Fibroblast of pulmonary artery (primary cell): ENCODE measurements at regions not wholly inside any gene's neighbourhood (a gene's known extent, or its start where the extent isn't known, plus 50 kb on each side); places are given as distances from the start of the nearest gene placed in this dataset.
"Not testable (repeated sequence)": the region's sequence is repeated elsewhere in the genome, so short reads cannot be mapped to it uniquely, and the experiment has no call there.

ENCODE experiments used
- DNase-seq: peaks from one replicate; pipeline ENCODE4 v3.0.0-alpha.2; 2010; ENCODE audit warnings: low read depth
- H3K4me3 ChIP-seq: replicated peaks from 2 replicates; pipeline ENCODE4 v1.5.1; 2011; ENCODE audit warnings: low read depth, mild to moderate bottlenecking, control low read depth, low read length, moderate library complexity
- CTCF ChIP-seq: IDR thresholded peaks from 2 replicates; pipeline ENCODE4 v1.5.1; 2011; ENCODE audit warnings: mild to moderate bottlenecking, control low read depth, low read length, inconsistent platforms; ENCODE audit errors: missing control alignments

GRCh38 chr3:118636841-118637240 is 397.8 kb downstream of the IGSF11 start:
- no peak for DNase-seq
- TF ChIP-seq CTCF: no peak
- no peak overlapping the region for H3K4me3 ChIP-seq

GRCh38 chr3:118637846-118638245 is 396.8 kb downstream of the IGSF11 start:
- no peak for DNase-seq
- TF ChIP-seq CTCF: no peak
- H3K4me3 ChIP-seq: no peak overlapping the region

- no peak for TF ChIP-seq CTCF
- no peak overlapping the region for H3K4me3 ChIP-seq
- DNase-seq: no peak
These were observed 393.0 kb downstream of the IGSF11 start for GRCh38 chr3:118641608-118642007.

- no peak for TF ChIP-seq CTCF
- DNase-seq: no peak
- no peak overlapping the region for H3K4me3 ChIP-seq
These were observed 363.5 kb downstream of the IGSF11 start for GRCh38 chr3:118671192-118671591.

GRCh38 chr3:118675305-118675704 is 359.3 kb downstream of the IGSF11 start:
- no peak for TF ChIP-seq CTCF
- DNase-seq: no peak
- H3K4me3 ChIP-seq: no peak overlapping the region

- H3K4me3 ChIP-seq, DNase-seq: not testable (repeated sequence)
These were observed 356.0 kb downstream of the IGSF11 start for GRCh38 chr3:118678663-118679062.

GRCh38 chr3:118682921-118683320 is 351.7 kb downstream of the IGSF11 start:
- no peak for TF ChIP-seq CTCF
- no peak for DNase-seq
- H3K4me3 ChIP-seq: no peak overlapping the region

- no peak for TF ChIP-seq CTCF
- no peak for DNase-seq
- no peak overlapping the region for H3K4me3 ChIP-seq
These were observed 351.0 kb downstream of the IGSF11 start for GRCh38 chr3:118683636-118684035.
